ENCODE measurements at regions not wholly inside any gene's neighbourhood (a gene's known extent, or its start where the extent isn't known, plus 50 kb on each side); places are given as distances from the start of the nearest gene placed in this dataset.

- TF ChIP-seq POLR2AphosphoS5 (IDR thresholded peaks at IDR 0.05) (no peak), POLR2A (IDR thresholded peaks at IDR 0.05) (no peak), CTCF (IDR thresholded peaks at IDR 0.05) (no peak)
Observed at GRCh38 chr13:100942742-100943141, 268.1 kb upstream of the TMTC4 start.
